Stimulated activated CD4-positive, alpha-beta T cell treated with anti-CD3 and anti-CD28 coated beads, Interleukin-12 subunit alpha, Interleukin-12 subunit beta, amount 100 ng/mL, for 24 hours (primary cell): ENCODE measurements at regions not wholly inside any gene's neighbourhood (a gene's known extent, or its start where the extent isn't known, plus 50 kb on each side); places are given as distances from the start of the nearest gene placed in this dataset.

Experiments
- DNase-seq, 2 experiments: peaks; one replicate each; pipeline ENCODE4 v3.0.0-alpha.2; 2020; ENCODE audit warnings: low read depth in 2 of 2

GRCh38 chr9:1201901-1202300, 151.7 kb downstream of the DMRT2 start:
- DNase-seq = no peak

GRCh38 chr9:1202512-1203280, 152.5 kb downstream of the DMRT2 start:
- DNase-seq = no peak

- no peak for DNase-seq
These were observed 157.5 kb downstream of the DMRT2 start for GRCh38 chr9:1207686-1208085.

- no peak for DNase-seq
These were observed 158.0 kb downstream of the DMRT2 start for GRCh38 chr9:1208157-1208556.

GRCh38 chr9:1210954-1211353, 160.8 kb downstream of the DMRT2 start:
- DNase-seq = no peak

GRCh38 chr9:1216532-1216931, 166.4 kb downstream of the DMRT2 start:
- no peak for DNase-seq

GRCh38 chr9:1217076-1217475, 166.9 kb downstream of the DMRT2 start:
- no peak for DNase-seq

- no peak for DNase-seq
These were observed 169.1 kb downstream of the DMRT2 start for GRCh38 chr9:1219284-1219683.

GRCh38 chr9:1221298-1221697, 171.1 kb downstream of the DMRT2 start:
- DNase-seq = no peak

GRCh38 chr9:1222511-1222910, 172.4 kb downstream of the DMRT2 start:
- DNase-seq = no peak

GRCh38 chr9:1231998-1232919, 182.1 kb downstream of the DMRT2 start:
- DNase-seq = no peak

- no peak for DNase-seq
These were observed 183.4 kb downstream of the DMRT2 start for GRCh38 chr9:1233568-1233967.

GRCh38 chr9:1235650-1236049, 185.5 kb downstream of the DMRT2 start:
- DNase-seq = no peak

GRCh38 chr9:1236061-1236460, 185.9 kb downstream of the DMRT2 start:
- no peak for DNase-seq

- no peak for DNase-seq
These were observed 188.2 kb downstream of the DMRT2 start for GRCh38 chr9:1238407-1238806.

GRCh38 chr9:1248743-1249142, 198.6 kb downstream of the DMRT2 start:
- no peak for DNase-seq

- DNase-seq = no peak
These were observed 203.2 kb downstream of the DMRT2 start for GRCh38 chr9:1253064-1253979.

- no peak for DNase-seq
These were observed 203.9 kb downstream of the DMRT2 start for GRCh38 chr9:1254071-1254470.

- DNase-seq = no peak
These were observed 206.0 kb downstream of the DMRT2 start for GRCh38 chr9:1256178-1256577.

GRCh38 chr9:1261266-1261665, 211.1 kb downstream of the DMRT2 start:
- DNase-seq = no peak

- no peak for DNase-seq
These were observed 212.0 kb downstream of the DMRT2 start for GRCh38 chr9:1261879-1262766.
